Sigmoid colon (tissue), 6 donors: ENCODE measurements at regions not wholly inside any gene's neighbourhood (a gene's known extent, or its start where the extent isn't known, plus 50 kb on each side); places are given as distances from the start of the nearest gene placed in this dataset.

Experiments
- DNase-seq: peaks from one replicate; pipeline ENCODE4 v3.0.0-alpha.2; 2019
- H3K27ac ChIP-seq, 4 donors: fragments of 200-600 bp; sonication (generic); one replicate each; pipeline ENCODE4 v1.5.1; 2016 to 2019; ENCODE audit warnings: mild to moderate bottlenecking in 1 of 4
- H3K27me3 ChIP-seq, 3 donors: fragments of 200-600 bp; sonication (generic); one replicate each; pipeline ENCODE4 v1.5.1; 2019; ENCODE audit warnings: mild to moderate bottlenecking in 1 of 3
- H3K36me3 ChIP-seq, 4 donors: fragments of 200-600 bp; sonication (generic); one replicate each; pipeline ENCODE4 v1.5.1; 2016 to 2019
- H3K4me1 ChIP-seq, 4 donors: fragments of 200-600 bp; sonication (generic); one replicate each; pipeline ENCODE4 v1.5.1; 2017 to 2019
- H3K4me3 ChIP-seq, 4 donors: fragments of 200-600 bp; sonication (generic); one replicate each; pipeline ENCODE4 v1.5.1; 2017 to 2019; ENCODE audit warnings: mild to moderate bottlenecking in 2 of 4, moderate library complexity in 1 of 4
- H3K9me3 ChIP-seq, 4 donors: fragments of 200-600 bp in 3 of 4; sonication (generic) in 3 of 4; one replicate each; pipeline versions ENCODE4 v1.5.1 to v1.6.1; 2013 to 2019
- EP300 ChIP-seq, 4 donors: sonication (generic); formaldehyde crosslinking; IDR thresholded peaks; one replicate each; pipeline ENCODE4 v1.6.1; 2017; ENCODE audit warnings: antibody characterized with exemption in 4 of 4
- POLR2A ChIP-seq, 2 donors: fragments of 450-650 bp; IDR thresholded peaks; one replicate each; pipeline ENCODE4 v1.6.1; 2016; ENCODE audit warnings: antibody characterized with exemption in 2 of 2, mild to moderate bottlenecking in 2 of 2, moderate library complexity in 2 of 2
- POLR2AphosphoS5 ChIP-seq, 4 donors: sonication (generic); formaldehyde crosslinking; IDR thresholded peaks; one replicate each; pipeline ENCODE4 v1.6.1; 2017; ENCODE audit warnings: antibody characterized with exemption in 4 of 4
- WGBS, 2 donors: extraction: QIAGEN DNeasy Blood & Tissue Kit; methylation state at CpG; one replicate each; pipeline ENCODE4 v1.1.7; 2013; 5-methylcytosine and 5-hydroxymethylcytosine counted together
- intact Hi-C: fragments of 100-400 bp; cut with DNase I; formaldehyde crosslinking; loops from one replicate; pipeline ENCODE4 v1.15.1; 2023
- TF ChIP-seq, protein P1 (sequence below), 4 experiments: fragments of 450-650 bp in 3 of 4; fragments of 200-600 bp in 1 of 4; IDR thresholded peaks; one replicate each; pipeline ENCODE4 v1.5.1; 2016 to 2019; ENCODE audit warnings: antibody characterized with exemption in 4 of 4, mild to moderate bottlenecking in 3 of 4, moderate library complexity in 2 of 4
- donor health status: healthy with polysubstance abuse.
- donor health status: healthy.

DNA sequence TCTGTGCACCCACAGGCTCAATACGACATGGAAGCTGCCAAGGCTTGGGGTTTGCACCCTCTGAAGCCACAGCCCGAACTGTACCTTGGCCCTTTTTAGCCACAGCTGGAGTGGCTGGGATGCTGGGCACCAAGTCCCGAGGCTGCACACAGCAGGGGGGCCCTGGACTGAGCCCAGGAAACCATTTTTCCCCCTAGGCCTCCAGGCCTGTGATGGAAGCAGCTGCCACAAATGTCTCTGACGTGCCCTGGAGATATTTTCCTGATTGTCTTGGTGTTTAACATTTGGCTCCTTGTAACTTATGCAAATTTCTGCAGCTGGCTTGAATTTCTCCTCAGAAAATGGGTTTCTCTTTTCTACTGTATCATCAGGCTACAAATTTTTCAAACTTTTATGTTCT, 82.3 kb upstream of the LPAR1 start:
- no peak for TF ChIP-seq POLR2AphosphoS5 (IDR thresholded peaks at IDR 0.05)
- TF ChIP-seq EP300 (IDR thresholded peaks at IDR 0.05) = no peak
- no peak for TF ChIP-seq POLR2A (IDR thresholded peaks at IDR 0.05)
- TF ChIP-seq, protein P1, sequence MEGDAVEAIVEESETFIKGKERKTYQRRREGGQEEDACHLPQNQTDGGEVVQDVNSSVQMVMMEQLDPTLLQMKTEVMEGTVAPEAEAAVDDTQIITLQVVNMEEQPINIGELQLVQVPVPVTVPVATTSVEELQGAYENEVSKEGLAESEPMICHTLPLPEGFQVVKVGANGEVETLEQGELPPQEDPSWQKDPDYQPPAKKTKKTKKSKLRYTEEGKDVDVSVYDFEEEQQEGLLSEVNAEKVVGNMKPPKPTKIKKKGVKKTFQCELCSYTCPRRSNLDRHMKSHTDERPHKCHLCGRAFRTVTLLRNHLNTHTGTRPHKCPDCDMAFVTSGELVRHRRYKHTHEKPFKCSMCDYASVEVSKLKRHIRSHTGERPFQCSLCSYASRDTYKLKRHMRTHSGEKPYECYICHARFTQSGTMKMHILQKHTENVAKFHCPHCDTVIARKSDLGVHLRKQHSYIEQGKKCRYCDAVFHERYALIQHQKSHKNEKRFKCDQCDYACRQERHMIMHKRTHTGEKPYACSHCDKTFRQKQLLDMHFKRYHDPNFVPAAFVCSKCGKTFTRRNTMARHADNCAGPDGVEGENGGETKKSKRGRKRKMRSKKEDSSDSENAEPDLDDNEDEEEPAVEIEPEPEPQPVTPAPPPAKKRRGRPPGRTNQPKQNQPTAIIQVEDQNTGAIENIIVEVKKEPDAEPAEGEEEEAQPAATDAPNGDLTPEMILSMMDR (IDR thresholded peaks at IDR 0.05) = no peak
- Histone ChIP-seq H3K9me3 (no peaks in the 10 kb centered on the region), H3K27ac (no peak overlapping the region), H3K36me3 (no peaks in the 10 kb centered on the region), H3K4me3 (no peak overlapping the region), H3K4me1 (no peaks in the 10 kb centered on the region), H3K27me3 (no peaks in the 10 kb centered on the region)
- 69 to 75% methylated on average over 4 of the region's 4 CpGs for WGBS, 2 donors
- intact Hi-C loops = no loop called here
- no peak for DNase-seq

DNA sequence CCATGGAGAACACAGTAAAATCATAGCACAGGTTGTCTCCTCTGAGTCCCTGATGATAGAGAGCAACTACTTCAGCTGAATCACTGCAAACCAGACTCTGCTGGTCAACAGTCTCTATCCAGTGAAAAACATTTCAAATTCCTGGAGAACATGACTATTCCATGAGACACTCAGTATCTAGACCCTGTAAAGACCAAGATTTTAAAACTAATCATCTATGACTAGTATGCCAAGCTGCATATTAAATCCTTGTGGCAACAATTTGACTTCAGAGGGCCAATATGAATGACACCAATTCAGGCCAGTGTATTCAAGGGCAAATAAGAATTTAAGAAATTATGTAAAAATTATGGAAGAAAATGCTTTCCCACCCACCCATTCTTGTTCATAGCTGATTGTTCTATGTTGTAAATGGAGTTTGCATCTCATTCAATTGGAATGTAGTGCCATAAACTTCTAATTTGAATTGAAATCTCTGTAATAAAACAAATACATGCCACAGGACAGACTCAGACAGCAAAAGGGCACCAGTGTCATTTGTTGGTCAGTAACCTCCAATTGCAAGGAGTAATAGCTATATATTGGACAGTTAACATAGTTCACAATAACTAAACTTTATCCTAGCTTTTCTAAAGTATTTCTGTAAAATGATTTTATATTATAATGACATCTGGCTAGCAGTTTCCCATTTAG, 80.1 kb upstream of the LPAR1 start:
- H3K4me3 ChIP-seq = no peak overlapping the region
- no peaks in the 10 kb centered on the region for H3K36me3 ChIP-seq
- intact Hi-C loops = no loop called here
- no peaks in the 10 kb centered on the region for H3K4me1 ChIP-seq
- no peak for DNase-seq
- H3K27me3 ChIP-seq = no peaks in the 10 kb centered on the region
- no peak overlapping the region for H3K27ac ChIP-seq
- TF ChIP-seq POLR2A (IDR thresholded peaks at IDR 0.05) = no peak
- TF ChIP-seq POLR2AphosphoS5 (IDR thresholded peaks at IDR 0.05) = no peak
- TF ChIP-seq, protein P1 (IDR thresholded peaks at IDR 0.05) = no peak
- TF ChIP-seq EP300 (IDR thresholded peaks at IDR 0.05) = no peak
- H3K9me3 ChIP-seq = no peaks in the 10 kb centered on the region

DNA sequence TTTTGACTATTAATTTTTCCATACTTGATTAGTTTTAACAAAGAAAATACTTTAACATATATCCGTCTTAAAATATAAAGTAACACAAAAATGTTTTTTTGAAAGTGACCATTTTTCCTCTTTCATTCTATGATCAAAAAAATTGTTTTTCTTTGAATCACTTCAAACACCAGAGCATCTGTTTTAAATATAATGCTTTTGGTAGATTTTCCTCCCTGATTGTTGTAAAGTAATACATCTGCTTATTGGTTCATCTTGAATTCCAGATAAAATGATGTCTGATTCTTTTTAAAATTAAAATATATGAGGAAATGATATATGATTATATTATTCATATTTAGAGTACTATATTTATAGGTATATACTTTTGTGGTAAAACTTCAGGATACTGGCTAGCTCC, 76.2 kb upstream of the LPAR1 start:
- WGBS, 2 donors = 92 to 97% methylated on average over 1 of the region's 1 CpG

GRCh38 chr9:111113712-111114111, 75.4 kb upstream of the LPAR1 start:
- Histone ChIP-seq H3K27ac (no peak overlapping the region), H3K4me3 (no peak overlapping the region), H3K4me1 (no peaks in the 10 kb centered on the region), H3K9me3 (no peaks in the 10 kb centered on the region), H3K27me3 (no peaks in the 10 kb centered on the region), H3K36me3 (no peaks in the 10 kb centered on the region)
- DNase-seq = no peak
- WGBS, 2 donors = 91 to 92% methylated on average over 2 of the region's 2 CpGs
- intact Hi-C loops = no loop called here
- TF ChIP-seq POLR2A (IDR thresholded peaks at IDR 0.05) (no peak), EP300 (IDR thresholded peaks at IDR 0.05) (no peak), POLR2AphosphoS5 (IDR thresholded peaks at IDR 0.05) (no peak)
- TF ChIP-seq, protein P1 (IDR thresholded peaks at IDR 0.05) = no peak

More for the DNA sequence above, 76.2 kb upstream of the LPAR1 start:
- intact Hi-C loops = no loop called here
- Histone ChIP-seq H3K4me1 (no peaks in the 10 kb centered on the region), H3K9me3 (no peaks in the 10 kb centered on the region), H3K36me3 (no peaks in the 10 kb centered on the region), H3K4me3 (no peak overlapping the region), H3K27ac (no peak overlapping the region), H3K27me3 (no peaks in the 10 kb centered on the region)
- DNase-seq = no peak
- TF ChIP-seq, protein P1 (IDR thresholded peaks at IDR 0.05) = no peak
- no peak for TF ChIP-seq POLR2A (IDR thresholded peaks at IDR 0.05)
- no peak for TF ChIP-seq EP300 (IDR thresholded peaks at IDR 0.05)
- TF ChIP-seq POLR2AphosphoS5 (IDR thresholded peaks at IDR 0.05) = no peak

GRCh38 chr9:111110805-111111204, 72.5 kb upstream of the LPAR1 start:
- 86 to 88% methylated on average over 3 of the region's 3 CpGs for WGBS, 2 donors
- H3K4me1 ChIP-seq = no peaks in the 10 kb centered on the region
- no peak overlapping the region for H3K4me3 ChIP-seq
- no peaks in the 10 kb centered on the region for H3K27me3 ChIP-seq
- DNase-seq = no peak
- no peaks in the 10 kb centered on the region for H3K36me3 ChIP-seq
- no peak overlapping the region for H3K27ac ChIP-seq
- no peaks in the 10 kb centered on the region for H3K9me3 ChIP-seq
- TF ChIP-seq, protein P1 (IDR thresholded peaks at IDR 0.05) = no peak
- TF ChIP-seq POLR2A (IDR thresholded peaks at IDR 0.05) = no peak
- TF ChIP-seq POLR2AphosphoS5 (IDR thresholded peaks at IDR 0.05) = no peak
- no peak for TF ChIP-seq EP300 (IDR thresholded peaks at IDR 0.05)
- intact Hi-C loops = no loop called here
